DOHH2 (cell line): ENCODE measurements at regions not wholly inside any gene's neighbourhood (a gene's known extent, or its start where the extent isn't known, plus 50 kb on each side); places are given as distances from the start of the nearest gene placed in this dataset.

Experiments
- EZH2phosphoT487 ChIP-seq: fragments of 200-600 bp; sonication (generic); IDR thresholded peaks from 2 replicates; pipeline ENCODE4 v1.6.1; 2017; ENCODE audit warnings: borderline replicate concordance, mild to moderate bottlenecking, antibody characterized with exemption, low read length, moderate library complexity, mixed read lengths
- TF ChIP-seq, protein P1 (sequence below): fragments of 200-600 bp; sonication (generic); IDR thresholded peaks from one replicate; pipeline ENCODE4 v1.5.1; 2014; ENCODE audit warnings: antibody characterized with exemption, mild to moderate bottlenecking, low read depth, low read length; ENCODE audit not compliant: poor library complexity, severe bottlenecking

DNA sequence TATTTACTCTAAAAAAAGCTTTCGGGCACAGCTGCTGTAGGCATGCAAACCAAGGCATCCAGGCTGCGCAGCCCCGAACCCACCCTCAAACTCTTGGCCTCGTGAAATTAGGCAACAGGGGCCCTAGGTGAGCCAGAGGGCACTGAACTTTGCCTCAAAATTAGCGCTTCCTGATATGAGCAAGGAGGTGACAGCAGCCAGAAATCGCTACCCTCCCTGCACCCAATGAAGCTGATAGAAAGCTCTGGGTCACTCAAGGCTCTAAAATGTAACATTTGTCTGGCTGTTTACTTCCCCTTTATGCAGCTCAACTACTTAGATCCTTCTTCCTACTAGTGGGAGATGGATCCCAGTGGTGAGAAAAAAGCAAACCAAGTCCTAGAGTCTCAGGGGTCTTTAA is 61.8 kb downstream of the PITPNM2 start:
- TF ChIP-seq, protein P1, sequence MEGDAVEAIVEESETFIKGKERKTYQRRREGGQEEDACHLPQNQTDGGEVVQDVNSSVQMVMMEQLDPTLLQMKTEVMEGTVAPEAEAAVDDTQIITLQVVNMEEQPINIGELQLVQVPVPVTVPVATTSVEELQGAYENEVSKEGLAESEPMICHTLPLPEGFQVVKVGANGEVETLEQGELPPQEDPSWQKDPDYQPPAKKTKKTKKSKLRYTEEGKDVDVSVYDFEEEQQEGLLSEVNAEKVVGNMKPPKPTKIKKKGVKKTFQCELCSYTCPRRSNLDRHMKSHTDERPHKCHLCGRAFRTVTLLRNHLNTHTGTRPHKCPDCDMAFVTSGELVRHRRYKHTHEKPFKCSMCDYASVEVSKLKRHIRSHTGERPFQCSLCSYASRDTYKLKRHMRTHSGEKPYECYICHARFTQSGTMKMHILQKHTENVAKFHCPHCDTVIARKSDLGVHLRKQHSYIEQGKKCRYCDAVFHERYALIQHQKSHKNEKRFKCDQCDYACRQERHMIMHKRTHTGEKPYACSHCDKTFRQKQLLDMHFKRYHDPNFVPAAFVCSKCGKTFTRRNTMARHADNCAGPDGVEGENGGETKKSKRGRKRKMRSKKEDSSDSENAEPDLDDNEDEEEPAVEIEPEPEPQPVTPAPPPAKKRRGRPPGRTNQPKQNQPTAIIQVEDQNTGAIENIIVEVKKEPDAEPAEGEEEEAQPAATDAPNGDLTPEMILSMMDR = no peak
- TF ChIP-seq EZH2phosphoT487 = no peak
